Muscle of arm (tissue), 1 donor: ENCODE measurements at regions not wholly inside any gene's neighbourhood (a gene's known extent, or its start where the extent isn't known, plus 50 kb on each side); places are given as distances from the start of the nearest gene placed in this dataset.

Source experiments
- DNase-seq: peaks from one replicate; pipeline ENCODE4 v3.0.0-alpha.2; 2013

DNA sequence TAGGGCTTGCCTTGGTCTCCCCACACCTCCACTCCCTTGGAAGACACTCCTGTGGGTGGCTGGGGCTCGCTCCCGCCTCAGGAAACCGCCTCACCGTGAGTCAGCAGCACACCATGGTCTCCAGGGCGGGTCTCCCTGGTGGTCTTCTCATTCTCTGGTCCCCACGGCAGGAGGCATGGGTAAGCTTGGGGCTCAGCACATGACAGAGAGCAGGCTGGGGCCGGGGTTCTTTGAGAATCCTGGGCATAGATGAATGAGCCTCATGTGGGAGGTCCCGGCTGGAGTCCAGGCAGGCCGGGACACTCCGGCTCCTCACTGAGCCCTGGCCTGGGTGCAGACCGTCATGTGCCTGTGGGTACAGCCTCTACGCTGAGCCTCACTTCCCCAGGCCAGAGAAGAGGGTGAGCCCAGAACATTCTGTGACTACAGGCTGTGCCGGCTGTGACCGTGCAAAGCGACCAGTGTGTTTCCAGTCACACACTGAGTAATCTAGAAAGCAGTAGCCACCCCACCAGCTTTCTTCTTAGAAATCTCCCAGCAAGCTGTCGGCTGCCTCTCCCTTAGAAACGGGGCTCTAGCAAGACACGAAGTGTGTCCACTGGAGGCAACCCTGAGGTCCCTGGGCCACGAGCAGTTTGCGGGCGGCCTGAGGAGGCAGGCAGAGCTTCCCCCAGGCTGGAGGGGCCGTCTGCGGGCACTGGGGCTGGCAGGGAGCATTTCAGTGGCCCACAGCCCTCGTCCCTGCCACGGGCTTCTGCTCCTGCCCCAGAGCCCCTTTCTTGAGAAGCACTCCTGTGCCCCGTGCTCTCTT, 93.1 kb downstream of the RHOB start:
- DNase-seq, result no peak

DNA sequence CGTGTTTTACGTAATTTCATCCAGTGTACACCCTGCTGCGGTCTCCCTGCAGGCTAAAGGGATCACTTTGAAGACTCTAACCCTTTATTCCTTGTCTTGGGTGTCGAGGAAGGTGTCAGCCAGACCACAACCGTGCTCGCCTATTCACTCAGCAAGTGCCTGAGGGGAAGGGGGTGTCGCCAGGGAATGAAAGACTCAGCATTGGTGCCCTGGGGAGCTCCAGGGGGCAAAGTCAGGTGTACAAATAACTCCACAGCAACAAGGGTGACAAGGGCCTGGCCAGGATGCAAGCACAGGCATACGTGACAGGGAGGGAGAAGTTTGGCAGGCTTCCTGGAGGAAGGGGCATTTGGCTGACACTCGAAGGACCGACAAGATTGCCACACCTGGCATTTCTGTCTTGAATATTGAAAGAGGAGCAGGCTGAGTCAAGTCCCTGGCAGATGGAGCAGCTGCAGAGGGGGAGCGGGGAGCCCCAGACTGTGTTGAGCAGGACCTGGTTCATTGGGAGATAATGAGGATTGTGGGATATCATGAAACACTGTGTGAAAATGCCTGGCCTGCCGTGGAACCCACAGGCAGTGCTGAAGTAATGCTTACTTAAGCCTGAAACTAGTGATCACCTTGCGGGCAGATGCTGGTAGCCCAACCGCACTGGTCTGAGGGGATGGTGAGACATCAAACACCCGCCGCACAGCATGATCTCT, 93.9 kb downstream of the RHOB start:
- DNase-seq, result no peak

- no peak for DNase-seq
Measured at GRCh38 chr2:20541294-20541640, 94.4 kb downstream of the RHOB start.

DNA sequence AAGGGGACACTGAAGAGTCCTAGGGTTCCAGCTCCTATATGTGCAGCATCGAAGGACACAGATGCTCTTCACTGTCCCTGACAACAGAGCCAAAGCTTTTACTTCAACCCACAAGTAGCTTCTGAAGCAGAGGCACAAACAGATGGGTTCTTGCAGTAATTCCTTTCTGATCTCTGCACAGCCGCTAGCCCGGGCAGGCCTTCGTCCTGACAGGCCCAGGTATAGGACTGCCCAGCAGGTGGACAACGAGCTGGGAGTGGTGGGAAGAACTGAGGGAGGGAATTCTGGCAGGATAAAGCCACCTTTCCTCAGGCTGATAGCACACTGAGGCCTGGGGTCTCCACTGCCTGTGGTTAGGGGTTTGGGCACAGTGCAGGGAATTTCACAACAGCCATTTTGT, 94.8 kb downstream of the RHOB start:
- no peak for DNase-seq

GRCh38 chr2:20542269-20542668, 95.4 kb downstream of the RHOB start:
- no peak for DNase-seq

- no peak for DNase-seq
Measured at GRCh38 chr2:20542746-20543468, 96.0 kb downstream of the RHOB start.

- DNase-seq, result no peak
Measured at GRCh38 chr2:20543469-20544152, 96.7 kb downstream of the RHOB start.

DNA sequence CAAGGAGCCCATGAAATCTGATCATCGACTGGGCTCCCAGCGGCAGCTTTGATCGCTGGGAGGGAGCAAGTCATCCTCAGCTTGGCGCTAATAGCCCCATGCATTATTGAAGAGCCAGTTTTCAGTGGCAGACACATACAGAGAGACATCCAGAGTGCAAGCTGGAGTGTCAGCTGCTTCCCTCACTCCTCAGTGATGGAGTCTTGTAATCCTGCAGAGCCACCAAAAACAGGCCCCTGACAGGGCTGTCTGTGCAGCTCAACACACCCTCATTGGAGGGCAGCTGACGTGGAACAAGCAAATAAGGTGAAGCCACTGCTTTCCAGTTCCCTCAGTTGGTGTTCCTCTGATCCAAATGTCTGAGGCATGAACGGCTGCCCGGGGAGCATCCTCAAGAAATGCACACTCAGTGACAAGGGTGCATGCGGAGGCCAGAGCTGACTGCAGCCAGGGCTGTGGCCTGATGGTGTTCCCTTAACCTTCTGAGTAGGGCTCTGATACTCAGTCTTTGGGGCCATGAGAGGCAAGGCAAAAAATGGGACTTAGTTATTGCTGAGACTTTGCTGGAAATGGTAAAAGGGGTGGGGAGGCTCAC, 97.4 kb downstream of the RHOB start:
- DNase-seq, result no peak

DNA sequence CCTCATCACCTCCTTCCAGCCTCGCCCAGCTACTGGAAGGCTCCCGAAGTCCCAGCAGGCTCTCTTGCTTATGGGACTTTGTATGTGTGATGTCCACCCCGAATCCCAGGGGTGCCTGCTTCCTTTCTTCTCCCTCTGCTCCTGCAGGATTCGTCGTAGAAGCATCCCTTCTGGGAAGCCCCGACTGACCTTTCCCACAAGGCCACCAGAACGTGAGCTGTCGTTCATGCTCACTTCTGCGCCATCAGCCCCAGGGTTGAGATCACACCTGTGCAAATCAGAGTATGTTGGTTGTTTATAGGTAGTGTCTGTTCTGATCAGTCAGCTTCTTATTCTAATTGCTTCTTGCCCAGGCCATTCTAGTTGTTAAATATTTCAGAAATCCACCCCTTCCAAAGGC, 101.8 kb downstream of the HS1BP3 start:
- no peak for DNase-seq

- DNase-seq, result no peak
Measured at GRCh38 chr2:20549691-20550348, 101.1 kb downstream of the HS1BP3 start.

GRCh38 chr2:20551260-20551944, 99.5 kb downstream of the HS1BP3 start:
- no peak for DNase-seq

- no peak for DNase-seq
Measured at GRCh38 chr2:20551945-20552328, 99.0 kb downstream of the HS1BP3 start.

GRCh38 chr2:20552847-20553246, 98.1 kb downstream of the HS1BP3 start:
- no peak for DNase-seq

DNA sequence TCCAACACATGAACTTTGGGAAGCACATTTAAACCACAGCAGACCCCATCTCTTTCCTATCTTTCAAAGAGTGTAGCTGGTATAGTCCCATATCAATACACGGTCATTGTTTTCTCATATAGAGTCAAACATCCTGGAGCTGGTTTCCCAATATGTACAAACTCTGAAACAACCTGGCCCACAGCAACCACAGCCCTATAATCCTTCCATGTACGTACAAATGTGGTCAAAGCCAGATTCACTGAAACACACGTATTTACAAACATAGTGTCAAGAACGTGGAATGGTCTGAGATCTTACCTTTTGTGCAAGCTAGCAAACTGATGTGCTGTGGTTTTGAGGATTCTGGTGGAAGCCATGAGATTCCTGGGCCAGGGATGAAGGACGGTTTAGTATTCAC, 97.3 kb downstream of the HS1BP3 start:
- no peak for DNase-seq

DNA sequence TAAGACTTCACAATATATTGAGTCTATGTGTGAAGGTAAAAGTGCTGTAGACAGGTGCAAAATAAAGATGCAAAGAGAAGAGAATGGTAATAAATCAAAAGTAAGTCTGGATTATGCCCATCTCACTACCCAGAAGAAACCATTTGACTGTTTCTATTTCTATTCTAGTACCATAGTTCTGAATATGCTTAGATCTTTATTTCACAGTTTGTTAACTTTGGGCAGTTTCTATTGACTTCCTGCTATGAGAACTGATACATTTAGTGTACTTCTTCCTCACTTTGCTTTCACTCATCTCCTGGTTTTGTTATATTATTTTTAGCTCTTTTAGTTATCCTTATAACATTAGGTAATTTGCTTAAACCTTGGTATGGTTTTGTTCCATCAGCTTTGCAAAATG, 94.9 kb downstream of the HS1BP3 start:
- DNase-seq, result no peak

GRCh38 chr2:20556756-20557155, 94.1 kb downstream of the HS1BP3 start:
- no peak for DNase-seq

GRCh38 chr2:20557226-20557625, 93.7 kb downstream of the HS1BP3 start:
- no peak for DNase-seq

GRCh38 chr2:20557635-20558034, 93.3 kb downstream of the HS1BP3 start:
- no peak for DNase-seq

DNA sequence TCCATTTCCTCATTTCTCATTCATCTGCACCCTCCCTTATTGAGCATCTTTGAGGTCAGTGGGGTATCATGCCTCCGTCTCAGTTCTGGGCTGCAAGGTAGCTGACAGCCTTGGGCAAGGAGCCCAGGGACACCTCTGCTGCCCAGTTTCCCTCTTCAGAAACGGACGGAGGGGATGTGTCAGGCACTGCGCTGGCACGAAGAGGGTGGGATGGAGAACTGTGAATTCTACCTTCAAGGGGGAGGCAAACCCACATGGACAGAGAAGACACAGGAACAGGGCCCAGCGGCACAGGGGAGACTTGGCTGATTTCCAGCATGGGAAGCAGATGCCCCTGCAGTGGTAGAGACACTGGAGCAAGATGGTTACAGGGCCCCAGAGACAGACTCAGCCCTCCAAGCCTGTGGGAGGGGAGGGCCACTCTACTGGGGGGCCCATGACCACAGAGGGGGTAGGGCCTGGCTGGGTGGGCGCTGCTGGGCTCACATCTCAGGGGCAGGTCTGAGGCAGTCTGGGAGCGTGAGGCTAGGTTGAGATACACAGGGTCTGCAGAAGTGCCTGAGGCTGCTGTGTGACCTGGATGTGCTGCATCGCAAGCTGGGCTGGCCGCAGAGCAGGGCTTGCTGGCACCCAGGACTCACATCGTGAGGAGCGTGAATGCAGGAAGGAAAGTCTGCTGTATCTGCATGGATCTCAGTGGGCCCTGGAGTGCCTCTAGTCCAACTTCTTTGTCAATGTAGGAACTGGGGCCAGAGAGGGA, 92.3 kb downstream of the HS1BP3 start:
- DNase-seq, result no peak

GRCh38 chr2:20559277-20559676, 91.6 kb downstream of the HS1BP3 start:
- DNase-seq, result no peak
